NCI-H2196 (cell line): ENCODE measurements at regions not wholly inside any gene's neighbourhood (a gene's known extent, or its start where the extent isn't known, plus 50 kb on each side); places are given as distances from the start of the nearest gene placed in this dataset.
"Not testable (repeated sequence)": the region's sequence is repeated elsewhere in the genome, so short reads cannot be mapped to it uniquely, and the experiment has no call there.

ENCODE experiments used
- DNase-seq: peaks from one replicate; lab custom pipeline; 2025; ENCODE audit not compliant: unreplicated experiment; lab: John Stamatoyannopoulos, UW

DNA sequence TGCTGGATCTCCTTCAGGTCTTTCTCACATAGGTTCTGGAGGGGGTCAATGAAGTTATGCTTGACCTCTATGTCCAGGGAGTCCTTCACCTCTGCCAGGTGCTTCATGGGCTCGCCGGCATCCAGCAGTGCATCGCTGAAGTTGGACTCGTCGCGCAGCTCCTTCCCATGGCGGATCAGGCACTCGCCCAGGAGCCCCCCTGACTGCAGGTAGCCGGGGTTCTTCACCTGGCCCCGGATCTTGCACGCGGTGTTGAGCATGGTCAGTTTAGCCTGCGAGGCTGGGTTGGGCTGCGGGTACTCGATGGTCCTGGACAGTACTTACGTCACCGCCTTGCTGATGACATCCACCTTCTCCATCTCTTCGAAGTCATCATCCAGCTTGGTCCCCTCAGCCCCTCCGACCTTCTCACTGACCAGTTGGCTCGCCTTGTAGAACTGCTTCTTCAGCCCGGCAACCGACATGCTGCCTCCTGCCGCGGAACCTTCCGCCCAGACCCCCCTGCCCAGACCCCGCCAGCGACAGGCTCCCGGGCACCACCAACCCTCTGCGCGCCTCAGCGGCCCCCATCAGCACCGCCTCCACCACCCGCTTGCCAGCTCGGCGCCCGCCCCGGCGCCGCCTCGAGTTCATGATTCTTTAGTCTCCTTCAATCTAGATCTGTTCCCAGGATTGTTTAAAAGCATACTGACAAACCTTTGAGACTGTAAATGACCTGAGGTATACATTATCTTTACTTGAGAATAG, 99.8 kb downstream of the KPNA2 start:
- DNase-seq: no peak

DNA sequence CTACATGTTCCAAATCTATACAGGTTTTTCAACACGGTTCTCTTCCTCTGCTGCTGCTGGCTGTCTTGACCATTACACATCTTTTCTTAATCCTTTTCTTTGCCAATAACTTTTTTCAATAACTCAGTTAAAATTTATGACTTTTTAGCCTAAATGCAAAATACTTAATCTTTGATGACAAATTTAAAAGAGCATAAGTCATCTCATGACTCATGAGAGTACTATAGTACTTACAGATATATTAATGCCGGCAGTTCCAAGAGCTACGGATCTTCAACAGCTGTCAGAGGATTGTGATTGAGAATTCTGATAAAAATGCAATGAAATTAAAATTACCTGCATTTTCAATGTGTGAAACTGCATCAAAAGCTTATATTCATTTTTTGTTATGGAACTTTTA, 105.5 kb downstream of the KPNA2 start:
- DNase-seq: no peak

DNA sequence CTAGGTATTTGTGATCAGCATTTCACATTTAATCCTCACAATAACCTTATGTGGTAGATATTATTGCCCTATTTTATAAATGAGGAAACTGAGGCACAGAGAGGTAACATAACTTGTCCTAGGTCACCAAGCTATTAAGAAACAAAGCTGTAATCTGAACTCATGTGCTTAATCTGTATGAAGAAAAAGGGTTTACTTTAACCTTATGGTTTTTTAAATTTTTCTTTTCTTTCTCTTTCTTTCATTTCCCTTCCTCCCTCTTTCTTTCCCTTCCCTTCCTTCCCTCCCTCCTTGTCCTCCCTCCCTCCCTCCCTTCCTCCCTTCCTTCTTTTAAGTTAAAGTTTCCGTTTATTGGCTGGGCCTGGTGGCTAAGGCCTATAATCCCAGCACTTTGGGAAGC, 105.2 kb upstream of the AMZ2 start:
- DNase-seq: no peak

DNA sequence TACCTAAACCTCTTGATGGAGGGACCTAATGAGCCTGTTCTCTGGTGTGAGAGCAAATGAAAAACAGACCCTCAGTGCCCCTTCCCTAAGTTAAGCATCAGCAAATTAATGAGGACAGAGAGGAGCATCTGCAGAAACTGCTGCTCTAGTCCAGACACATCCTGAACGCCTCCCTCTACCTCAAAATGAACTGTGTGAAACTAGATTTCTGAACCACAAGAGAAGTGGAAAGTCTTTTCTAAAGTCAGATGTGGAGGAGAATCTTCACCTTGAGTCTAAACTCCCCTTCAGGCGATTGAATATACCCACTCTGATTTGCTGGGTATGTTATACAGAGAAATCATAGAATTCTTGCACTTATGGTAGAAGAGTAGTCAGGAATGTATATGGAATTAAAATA, 104.4 kb upstream of the AMZ2 start:
- no peak for DNase-seq

DNA sequence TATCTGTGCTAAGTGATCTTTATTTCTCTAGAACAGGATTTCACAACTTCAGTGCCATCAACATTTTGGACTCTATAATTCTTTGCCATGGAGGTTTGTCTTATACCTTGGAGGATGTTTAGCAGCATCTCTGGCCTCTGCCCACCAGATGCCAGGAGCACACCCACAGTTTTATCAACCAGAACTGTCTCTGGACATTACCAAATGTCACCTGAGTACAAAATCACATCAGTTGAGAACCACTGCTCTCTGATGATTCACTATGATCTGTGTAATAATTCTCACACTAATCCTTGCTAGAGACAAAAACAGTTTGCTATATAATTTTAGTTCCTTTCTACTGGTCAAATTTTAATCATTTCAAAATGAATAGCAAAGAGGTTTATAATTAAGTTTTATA, 102.8 kb upstream of the AMZ2 start:
- DNase-seq: no peak

DNA sequence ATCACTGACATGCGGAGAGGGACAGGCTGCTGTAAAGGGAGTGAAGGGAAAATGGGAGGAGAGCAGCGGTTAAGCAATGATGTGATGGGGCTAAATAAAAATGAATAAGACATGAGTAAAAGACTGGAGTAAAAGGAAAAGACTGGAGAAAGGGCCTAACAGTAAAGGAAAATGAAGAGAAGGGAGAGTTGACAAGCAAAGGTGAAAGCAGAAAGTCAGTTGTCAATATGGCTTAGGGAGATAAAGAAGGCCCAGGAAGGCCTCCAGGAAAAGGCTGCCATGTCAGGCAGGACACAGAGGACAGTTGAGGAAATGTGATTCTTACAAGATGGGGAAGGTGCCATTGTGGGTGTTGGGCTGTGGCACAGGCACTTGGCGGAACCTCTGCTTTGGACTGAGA, 98.9 kb upstream of the AMZ2 start:
- no peak for DNase-seq

DNA sequence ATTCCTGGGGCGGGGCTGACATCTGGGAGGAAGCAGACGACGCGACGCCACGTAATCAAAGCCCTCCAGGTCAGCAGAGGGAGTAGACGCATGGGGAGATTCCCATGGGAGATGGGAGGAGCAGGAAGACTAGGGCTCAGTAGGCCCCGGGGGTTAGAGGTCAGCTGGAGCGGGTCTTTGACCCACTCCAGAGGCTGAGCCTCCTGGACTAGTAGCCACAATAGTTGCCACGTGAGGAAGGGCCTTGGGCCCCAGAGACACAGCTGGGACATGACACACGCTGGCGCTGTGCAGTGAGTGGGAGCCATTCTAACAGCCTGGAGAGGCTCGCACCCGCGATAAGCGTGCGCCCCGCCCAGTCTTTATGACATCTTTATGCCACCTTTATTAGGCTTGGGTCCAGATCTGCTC, 95.7 kb upstream of the AMZ2 start:
- DNase-seq: no peak

DNA sequence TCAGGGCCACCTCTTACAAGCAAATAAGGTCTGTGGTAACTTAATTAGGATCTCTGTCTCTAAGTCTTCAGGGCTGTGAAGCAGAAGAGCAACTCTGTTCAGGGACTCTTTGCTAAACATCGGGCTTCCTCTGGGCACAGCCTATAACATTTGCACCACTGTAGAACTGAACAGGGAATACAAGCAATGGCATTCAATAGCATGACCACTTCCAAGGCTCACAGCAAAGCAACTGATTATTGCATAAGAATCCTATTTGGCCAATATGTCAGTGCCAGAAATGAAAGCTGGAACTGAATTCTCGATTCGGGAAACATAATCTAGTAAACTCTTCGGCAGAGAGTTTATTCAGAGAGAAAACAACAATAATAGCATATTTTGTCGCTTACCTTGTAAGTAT, 92.2 kb upstream of the AMZ2 start:
- no peak for DNase-seq

DNA sequence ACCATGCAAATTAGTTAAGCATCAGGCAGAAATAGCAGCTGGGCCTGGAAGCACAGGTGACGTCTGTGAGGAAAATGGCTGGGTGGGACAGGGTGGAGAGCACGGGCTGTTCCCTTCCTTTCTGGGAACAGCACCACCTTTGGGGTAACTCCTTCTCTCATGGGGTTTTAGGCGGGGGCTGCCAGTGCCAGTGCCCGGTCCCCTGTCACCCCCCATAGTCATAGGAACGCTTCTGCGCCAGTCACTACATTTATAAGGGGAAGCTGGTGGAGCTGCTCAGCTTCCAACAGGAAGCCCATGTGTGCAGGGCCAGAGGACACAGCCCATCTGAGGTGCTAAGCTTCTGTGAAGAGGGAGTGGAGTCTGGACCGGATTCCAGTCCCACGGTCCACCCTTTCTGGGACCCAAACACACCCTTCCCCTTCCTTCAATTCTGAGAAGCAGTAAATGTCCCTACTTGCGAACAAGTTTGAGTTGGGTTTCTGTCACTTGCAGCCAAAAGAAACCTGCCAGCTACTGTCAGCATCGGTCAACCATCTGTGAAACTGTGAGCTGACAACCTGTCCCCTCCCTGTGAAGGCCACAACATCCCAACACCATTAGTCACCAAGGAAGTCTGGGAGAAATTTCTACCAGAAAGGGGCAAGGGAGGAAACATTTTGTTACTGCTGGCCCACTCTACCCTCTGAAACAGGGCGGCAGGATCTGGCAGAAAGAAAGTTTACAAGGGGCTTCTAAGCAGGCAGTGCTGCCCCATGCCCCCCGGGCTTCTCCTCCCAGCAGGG, 86.0 kb upstream of the AMZ2 start:
- no peak for DNase-seq

DNA sequence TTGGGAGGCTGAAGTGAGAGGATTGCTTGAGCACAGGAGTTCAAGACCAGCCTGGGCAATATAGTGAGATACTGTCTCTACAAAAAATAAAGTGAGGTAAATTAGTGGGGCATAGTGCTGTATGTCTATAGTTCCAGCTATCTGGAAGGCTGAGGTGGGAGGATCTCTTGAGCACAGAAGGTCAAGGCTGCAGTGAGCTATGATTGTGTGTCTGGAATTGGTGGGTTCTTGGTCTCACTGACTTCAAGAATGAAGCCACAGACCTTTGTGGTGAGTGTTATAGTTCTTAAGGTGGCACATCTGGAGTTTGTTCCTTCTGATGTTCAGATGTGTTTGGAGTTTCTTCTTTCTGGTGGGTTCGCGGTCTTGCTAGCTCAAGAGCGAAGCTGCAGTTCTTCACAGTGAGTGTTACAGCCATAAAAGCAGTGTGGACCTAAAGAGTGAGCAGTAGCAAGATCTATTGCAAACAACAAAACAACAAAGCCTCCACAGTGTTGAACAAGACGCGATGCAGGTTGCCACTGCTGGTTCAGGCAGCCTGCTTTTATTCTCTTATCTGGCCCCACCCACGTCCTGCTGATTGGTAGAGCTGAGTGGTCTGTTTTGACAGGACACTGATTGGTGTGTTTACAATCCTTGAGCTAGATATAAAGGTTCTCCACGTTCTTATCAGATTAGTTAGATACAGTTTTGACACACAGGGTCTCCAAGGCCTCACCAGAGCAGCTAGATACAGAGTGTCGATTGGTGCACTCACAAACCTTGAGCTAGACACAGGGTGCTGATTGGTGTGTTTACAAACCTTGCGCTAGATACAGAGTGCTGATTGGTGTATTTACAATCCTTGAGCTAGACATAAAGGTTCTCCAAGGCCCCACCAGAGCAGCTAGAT, 79.3 kb upstream of the AMZ2 start:
- DNase-seq: not testable (repeated sequence)

DNA sequence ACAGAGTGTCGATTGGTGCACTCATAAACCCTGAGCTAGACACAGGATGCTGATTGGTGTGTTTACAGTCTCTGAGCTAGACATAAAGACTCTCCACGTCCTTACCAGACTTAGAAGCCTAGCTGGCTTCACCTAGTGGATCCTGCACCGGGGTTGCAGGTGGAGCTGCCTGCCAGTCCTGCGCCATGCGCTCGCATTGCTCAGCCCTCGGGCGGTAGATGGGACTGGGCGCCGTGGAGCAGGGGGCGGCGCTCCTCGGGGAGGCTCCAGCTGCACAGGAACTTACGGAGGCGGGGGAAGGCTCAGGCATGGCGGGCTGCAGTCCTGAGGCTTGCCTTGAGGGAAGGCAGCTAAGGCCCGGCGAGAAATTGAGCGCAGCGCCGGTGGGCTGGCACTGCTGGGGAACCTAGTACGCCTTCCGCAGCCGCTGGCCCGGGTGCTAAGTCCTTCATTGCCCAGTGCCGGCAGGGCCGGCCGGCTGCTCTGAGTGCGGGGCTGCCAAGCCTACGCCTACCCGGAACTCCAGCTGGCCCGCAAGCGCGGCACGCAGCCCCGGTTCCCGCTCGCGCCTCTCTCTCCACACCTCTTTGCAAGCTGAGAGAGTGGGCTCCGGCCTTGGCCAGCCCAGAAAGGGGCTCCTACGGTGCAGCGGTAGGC, 78.5 kb upstream of the AMZ2 start:
- DNase-seq: not testable (repeated sequence)

DNA sequence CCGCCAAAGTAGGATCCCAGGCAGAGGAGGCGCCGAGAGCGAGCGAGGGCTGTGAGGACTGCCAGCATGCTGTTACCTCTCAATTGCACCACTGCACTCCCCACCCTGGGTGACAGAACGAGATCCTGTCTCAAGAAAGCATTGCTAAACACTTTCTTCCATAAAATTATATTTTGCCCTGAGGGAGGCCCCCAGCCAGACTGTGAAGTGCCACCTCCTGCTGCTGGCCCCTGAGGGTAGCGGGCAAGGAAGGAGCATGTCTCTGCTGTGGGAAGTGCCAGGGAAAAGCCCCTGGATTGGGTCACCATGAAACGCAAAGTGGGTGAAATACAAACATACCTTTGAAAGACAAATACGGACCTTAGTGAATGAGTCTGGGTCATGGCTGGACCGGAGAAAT, 78.0 kb upstream of the AMZ2 start:
- no peak for DNase-seq

DNA sequence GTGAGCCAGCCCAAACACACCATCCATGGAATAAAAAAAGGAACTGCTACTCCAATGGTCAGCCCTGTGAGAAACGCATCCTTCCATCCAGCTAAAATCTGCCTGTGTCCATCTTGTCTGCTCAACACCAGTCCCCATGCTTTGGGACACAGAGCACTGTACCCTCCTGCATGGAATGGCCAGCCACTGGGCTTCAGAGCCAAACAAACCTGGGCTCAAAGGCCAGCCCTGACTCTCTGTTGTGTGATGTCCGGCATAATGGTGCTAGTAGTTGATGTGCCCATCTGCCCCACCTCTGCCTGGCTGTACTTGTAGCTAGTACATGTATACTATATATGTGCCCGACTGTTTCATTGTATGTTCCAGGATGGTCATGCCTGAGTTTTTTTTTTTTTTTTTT, 77.6 kb upstream of the AMZ2 start:
- DNase-seq: no peak

DNA sequence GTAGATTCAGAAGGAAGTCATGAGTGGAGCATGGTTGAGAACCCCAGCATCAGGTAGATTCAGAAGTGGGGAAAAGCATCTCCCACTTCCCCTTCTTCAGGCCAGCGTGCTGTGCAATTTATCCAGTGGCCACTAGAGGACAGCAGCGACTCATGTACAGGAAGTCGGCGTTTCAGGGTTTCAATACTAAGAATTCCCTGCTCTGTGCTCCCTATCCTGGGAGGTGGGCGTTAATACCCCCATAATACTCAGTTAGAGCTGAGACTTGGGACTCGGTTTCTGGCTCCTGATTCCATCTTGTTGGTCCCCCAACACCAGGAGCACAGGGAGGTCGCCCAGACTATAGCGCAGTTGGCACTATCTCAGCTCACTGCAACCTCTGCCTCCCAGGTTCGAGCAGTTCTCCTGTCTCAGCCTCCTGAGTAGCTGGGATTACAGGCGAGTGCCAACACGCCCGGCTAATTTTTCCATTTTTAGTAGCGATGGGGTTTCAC, 75.3 kb upstream of the AMZ2 start:
- peak; percentile 80 for DNase-seq

DNA sequence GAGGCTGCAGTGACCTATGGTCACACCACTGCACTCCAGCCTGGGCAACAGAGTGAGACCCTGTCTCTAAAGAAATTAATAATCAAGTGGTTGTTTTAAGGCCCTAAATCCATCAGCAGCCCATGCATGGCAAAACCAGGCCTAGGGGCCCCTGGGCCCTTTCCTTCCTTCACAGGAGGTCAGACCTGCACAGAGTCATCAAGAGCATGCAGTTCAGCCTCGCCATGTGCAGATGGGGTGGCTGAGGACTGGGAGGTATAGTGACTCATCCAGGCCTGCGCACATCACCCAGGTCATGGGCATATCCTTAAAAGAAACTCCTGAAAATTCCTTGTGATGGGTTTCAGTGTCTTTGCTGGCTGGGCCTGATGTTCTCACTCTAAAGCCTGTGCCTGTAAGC, 72.4 kb upstream of the AMZ2 start:
- DNase-seq: no peak

DNA sequence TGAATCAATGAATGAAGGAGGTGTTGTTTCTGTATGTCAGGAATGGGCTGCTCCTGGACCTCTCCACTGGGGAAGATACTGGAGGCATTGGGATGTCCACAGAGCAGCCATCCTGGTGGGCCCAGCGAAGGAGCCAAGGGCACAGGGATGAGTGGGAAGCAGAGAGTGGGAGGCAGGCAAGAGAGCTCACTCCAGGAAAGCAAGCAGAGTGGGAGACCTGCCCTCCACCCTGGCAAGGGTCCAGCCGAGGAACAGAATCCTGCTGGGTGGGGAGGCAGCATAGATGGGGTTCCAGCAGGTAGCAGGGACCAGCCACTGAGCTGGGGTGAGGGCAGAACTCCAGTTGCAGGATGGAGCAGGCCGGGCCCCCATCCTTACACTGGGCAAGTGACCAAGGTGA, 71.9 kb upstream of the AMZ2 start:
- no peak for DNase-seq

DNA sequence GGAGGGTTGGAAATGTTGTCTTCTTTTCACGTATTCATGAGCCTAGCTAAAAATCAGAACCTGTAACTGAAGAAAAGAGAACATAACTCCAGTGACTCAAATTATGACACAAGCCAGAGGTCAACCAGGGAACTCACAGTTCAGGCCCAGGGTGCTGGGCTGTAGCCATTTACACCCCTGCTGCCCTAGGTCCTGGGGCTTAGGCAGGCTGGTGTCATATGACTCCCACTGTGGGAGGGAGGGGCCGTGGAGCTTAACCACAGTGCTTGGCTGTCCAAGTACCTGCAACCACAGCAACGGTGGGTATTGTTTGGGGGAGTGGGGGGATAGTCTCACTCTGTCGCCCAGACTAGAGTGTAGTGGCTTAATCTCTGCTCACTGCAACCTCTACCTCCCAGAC, 71.1 kb upstream of the AMZ2 start:
- no peak for DNase-seq

DNA sequence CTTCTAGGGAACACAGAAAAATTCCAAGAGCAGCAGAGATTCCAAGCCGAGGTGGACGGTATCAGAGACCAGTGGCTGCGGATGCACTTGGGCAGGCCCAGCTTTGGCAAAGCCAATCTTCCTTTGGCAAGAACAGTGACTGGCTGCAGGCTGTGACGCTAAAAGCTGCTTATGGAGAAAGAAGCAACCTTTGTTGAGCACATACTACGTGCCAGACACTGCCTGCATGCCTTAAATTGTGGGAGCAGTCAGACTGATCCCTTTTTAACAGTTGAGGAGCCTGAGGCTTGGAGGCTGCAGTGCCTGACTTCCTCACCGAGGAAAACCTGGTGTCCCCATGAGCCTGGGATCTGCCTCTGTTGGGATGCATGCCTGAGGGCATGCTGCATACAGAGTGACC, 69.0 kb upstream of the AMZ2 start:
- DNase-seq: no peak

DNA sequence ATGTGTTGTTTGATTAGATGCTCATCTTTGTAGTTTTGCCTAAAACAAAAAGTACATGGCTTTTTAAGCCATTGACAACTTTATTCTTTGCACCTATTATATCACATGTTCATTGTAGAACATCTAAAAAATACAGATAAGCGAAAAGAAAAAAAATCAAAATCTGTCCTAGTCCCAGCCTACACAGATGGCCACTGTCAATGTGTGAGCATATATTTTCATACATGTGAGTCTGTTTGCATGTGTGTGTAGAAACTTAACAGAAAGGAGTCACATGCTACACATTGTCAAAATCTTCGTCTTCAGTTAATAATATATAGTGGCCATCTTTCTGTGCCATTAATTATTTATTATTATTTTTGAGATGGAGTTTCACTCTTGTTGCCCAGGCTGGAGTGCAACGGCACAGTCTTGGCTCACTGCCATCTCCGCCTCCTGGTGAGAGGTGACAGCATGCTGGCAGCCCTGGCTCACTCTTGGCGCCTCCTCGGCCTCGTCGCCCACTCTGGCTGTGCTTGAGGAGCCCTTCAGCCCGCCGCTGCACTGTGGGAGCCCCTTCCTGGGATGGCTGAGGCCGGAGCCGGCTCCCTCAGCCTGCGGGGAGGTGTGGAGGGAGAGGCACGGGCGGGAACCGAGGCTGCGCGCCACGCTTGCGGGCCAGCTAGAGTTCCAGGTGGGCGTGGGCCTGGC, 68.5 kb upstream of the AMZ2 start:
- DNase-seq: no peak

DNA sequence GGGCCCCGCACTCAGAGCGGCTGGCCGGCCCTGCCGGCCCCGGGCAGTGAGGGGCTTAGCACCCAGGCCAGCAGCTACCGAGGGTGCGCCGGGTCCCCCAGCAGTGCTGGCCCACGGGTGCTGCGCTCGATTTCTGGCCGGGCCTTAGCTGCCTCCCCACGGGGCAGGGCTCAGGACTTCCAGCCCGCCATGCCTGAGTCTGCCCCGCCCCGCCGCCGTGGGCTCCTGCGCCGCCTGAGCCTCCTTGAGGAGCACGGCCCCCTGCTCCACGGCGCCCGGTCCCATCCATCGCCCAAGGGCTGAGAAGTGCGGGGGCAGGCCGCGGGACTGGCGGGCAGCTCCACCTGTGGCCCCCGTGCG, 67.9 kb upstream of the AMZ2 start:
- no peak for DNase-seq

DNA sequence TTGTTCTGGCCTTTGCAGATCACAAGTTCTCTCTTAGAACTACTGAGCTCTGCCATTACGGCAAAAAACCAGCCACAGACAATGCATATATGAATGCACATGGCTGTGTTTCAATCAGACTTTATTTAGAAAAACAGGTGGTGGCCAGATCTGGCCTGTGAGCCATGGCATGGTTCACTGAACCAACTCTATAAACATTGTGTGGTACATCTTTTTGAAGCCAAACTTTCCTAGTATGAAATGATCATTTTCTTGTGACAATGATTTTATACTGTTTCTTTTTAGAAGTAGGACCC, 65.9 kb upstream of the AMZ2 start:
- DNase-seq: no peak
